ENCODE measurements at regions not wholly inside any gene's neighbourhood (a gene's known extent, or its start where the extent isn't known, plus 50 kb on each side); places are given as distances from the start of the nearest gene placed in this dataset.

GRCh38 chr1:55860798-55861519 lies 645.8 kb upstream of the USP24 start (continued):
- TF ChIP-seq ATF6 (CRISPR knock-in tag; IDR thresholded peaks at IDR 0.05): no peak
- TF ChIP-seq CREB1 (CRISPR knock-in tag; IDR thresholded peaks at IDR 0.05): no peak
- no peak for TF ChIP-seq MXD4 (CRISPR knock-in tag; IDR thresholded peaks at IDR 0.05; ENCODE audit: borderline replicate concordance)

GRCh38 chr1:55860326-55860725 lies 645.2 kb upstream of the USP24 start:
- Mint-ChIP-seq H3K27ac (no peak overlapping the region), H3K4me1 (peaks cover 8% of the 10 kb centered on the region), H3K4me3 (no peak overlapping the region), H3K27me3 (ENCODE audit: low read depth) (no peaks in the 10 kb centered on the region), H3K9me3 (no peaks in the 10 kb centered on the region), H3K36me3 (no peaks in the 10 kb centered on the region)
- ChIA-PET POLR2A (no interaction called here), CTCF (no interaction called here)
- ATAC-seq (no peak), DNase-seq (ENCODE audit: low spot score) (no peak)
- no peak for TF ChIP-seq IRF2 (CRISPR knock-in tag; IDR thresholded peaks at IDR 0.05; ENCODE audit: borderline replicate concordance, low read depth)
- no peak for TF ChIP-seq ZNF121 (CRISPR knock-in tag; IDR thresholded peaks at IDR 0.05)
- no peak for TF ChIP-seq CDX4 (CRISPR knock-in tag; IDR thresholded peaks at IDR 0.05; ENCODE audit: borderline replicate concordance)
- no peak for TF ChIP-seq HMGXB4 (CRISPR knock-in tag; IDR thresholded peaks at IDR 0.05)
- TF ChIP-seq E2F4 (CRISPR knock-in tag; IDR thresholded peaks at IDR 0.05; ENCODE audit: borderline replicate concordance, low read depth): no peak
- TF ChIP-seq CREB1 (CRISPR knock-in tag; IDR thresholded peaks at IDR 0.05): no peak
- TF ChIP-seq AFF4 (CRISPR knock-in tag; IDR thresholded peaks at IDR 0.05; ENCODE audit: borderline replicate concordance): no peak
- no peak for TF ChIP-seq OVOL2 (CRISPR knock-in tag; IDR thresholded peaks at IDR 0.05; ENCODE audit: borderline replicate concordance)
- no peak for TF ChIP-seq USF2 (CRISPR knock-in tag; IDR thresholded peaks at IDR 0.05)
- no peak for TF ChIP-seq TCF7 (CRISPR knock-in tag; IDR thresholded peaks at IDR 0.05; ENCODE audit: low read depth)
- no peak for TF ChIP-seq MLX (CRISPR knock-in tag; IDR thresholded peaks at IDR 0.05)
- TF ChIP-seq NR1H2 (CRISPR knock-in tag; IDR thresholded peaks at IDR 0.05): no peak
- TF ChIP-seq AR (CRISPR knock-in tag; IDR thresholded peaks at IDR 0.05): no peak
